GM19395 (cell line): ENCODE measurements at regions not wholly inside any gene's neighbourhood (a gene's known extent, or its start where the extent isn't known, plus 50 kb on each side); places are given as distances from the start of the nearest gene placed in this dataset.
"Not testable (repeated sequence)": the region's sequence is repeated elsewhere in the genome, so short reads cannot be mapped to it uniquely, and the experiment has no call there.

Experiments
- ATAC-seq: cut with Tn5 transposase; IDR thresholded peaks from one replicate; pipeline ENCODE4 v1.9.1; 2021; ENCODE audit warnings: mild to moderate bottlenecking, moderate library complexity; ENCODE audit not compliant: unreplicated experiment

DNA sequence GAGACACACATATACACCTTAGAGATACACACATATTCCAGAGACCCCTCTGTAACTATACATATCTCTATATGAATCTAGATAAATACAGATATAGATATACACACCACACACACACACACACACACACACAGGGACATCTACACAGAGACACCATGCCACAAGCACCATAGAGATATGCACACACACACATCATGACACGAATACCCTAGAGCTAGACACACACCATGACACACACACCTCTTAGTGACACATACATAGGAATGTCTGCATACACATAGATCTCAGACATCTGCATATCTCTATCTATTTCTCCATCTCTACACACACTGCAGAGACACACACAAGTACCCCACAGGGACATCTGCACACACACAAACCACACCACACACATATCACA is 270.0 kb downstream of the CYRIA start:
- ATAC-seq, result no peak

DNA sequence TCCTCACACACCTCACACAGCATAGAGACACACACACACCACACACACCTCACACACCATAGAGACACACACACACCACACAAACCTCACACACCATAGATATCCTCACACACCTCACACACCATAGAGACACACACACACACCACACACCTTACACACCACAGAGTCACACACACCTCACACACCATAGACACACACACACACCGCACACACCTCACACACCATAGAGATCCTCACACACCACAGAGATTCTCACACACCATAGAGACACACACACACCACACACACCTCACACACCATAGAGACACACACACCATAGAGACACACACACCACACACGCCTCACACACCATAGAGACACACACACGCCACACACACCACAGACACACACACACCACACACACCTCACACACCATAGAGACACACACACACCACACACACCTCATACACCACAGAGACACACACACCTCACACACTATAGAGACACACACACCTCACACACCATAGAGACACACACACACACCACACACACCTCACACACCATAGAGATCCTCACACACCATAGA is 270.6 kb downstream of the CYRIA start:
- no peak for ATAC-seq

DNA sequence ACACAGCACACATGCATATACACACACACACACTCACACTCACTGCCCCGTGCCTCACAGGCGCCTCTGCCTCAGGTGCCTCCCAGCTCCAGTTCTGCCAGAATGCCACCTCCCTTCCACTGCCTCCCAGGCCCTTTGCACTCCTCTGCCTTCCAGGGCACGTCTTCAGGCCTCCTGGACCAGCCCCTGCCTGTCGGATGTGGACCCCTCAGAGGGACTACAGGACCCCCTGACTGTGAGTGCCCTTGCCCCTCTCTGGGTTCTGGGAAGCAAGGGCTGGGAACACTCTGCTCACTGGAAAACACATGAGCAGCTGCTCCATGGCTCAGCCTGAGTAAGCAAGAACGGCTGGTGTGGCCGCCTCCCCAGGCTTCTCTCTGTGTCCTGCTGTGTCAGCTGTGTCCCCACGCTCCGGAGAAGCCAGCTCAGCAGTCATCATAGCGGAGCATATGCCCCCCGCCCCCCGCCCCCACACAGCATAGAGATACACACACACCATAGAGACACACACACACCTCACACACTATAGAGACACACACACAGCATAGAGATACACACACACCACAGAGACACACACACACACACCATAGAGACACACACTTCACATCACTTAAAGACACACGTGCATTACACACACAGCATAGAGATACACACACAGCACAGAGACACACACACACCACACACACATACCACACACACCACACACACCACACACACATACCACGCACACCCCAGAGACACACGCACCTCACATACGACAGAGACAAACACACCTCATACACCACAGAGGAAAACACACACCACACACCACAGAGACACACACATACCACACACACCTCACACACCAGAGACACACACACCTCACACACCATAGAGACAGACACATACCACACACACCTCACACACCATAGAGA is 271.3 kb downstream of the CYRIA start:
- ATAC-seq, result no peak

- ATAC-seq, result no peak
Observed at GRCh38 chr2:16393500-16394071, 272.0 kb downstream of the CYRIA start.

DNA sequence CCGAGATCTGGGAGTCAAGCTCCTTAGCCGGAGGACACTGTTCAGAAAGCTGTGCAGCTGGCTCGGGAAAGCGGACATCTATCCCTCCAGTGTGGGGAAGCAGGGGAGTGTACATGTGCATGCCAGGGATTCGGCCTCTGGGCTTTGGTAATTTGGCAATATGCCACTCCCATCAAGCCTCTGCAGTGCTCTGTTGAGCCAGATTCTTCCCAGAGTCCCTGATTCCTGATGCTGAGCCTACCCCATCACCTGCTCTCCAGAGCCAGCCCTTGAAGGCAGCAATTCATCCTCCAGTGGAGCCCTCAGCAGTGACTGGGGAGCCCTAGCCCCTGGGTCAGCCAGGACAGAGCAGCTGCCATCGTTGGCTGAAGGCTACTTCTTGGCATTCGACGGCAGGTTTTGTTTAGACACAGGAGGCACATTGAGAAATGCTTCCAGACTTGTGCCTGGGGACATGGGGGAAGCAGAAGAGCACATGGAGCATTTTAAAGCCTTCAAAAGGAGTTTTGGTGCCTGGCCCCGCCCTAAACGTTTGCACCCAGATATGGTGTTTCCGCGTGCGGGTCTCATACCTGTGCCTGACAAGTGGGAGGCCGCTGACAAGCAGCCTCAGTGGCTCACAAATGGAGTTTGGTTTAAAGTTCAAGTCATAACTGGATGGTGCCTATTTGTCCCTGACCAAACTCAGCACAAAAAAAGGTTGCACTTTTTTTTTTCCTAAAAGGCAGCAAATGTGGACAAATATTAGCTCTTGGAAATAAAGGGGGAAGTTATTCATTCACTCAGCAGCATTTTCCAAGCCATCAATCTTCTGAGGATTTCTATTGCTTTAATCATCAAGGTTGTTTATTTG is 272.8 kb downstream of the CYRIA start:
- no peak for ATAC-seq

DNA sequence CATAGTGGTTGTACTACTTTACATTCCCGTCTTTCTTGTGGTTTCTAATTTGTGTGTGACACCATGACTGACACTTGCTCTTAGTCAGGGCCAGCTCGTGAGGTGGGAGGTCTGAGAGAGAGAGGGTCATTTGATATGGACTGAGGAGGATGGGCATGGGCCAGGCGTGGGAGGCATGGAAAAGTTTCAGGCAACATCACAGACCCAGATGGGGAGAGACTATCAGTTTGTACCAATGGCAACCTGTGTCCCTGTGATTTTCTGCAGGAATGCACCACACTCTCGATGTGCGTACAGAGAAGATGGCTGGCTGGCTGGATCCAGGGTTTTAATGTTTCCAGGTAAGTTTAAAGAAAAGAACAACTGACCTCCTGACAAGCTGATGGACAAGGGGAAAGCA is 273.6 kb downstream of the CYRIA start:
- no peak for ATAC-seq

- no peak for ATAC-seq
Observed at GRCh38 chr2:16390561-16390960, 275.1 kb downstream of the CYRIA start.

DNA sequence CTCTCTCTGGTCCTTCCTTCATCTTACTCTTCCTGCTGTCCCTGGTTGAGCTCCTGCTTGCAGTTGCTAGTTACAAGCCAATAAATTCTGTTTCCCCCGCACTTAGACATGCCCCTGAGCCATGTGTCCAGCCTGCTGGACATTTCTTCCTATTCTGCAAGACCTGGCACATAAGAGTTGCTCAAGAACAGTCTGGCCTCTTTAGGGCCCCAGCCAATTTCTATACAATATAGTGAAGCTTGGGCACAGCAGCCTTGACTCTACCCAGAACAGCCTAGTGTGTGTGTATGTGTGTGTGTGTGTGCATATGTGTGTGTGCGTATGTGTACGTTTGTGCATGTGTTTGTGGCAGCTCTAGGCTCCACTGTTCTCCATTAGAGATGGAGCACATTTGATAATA is 276.0 kb downstream of the CYRIA start:
- ATAC-seq, result no peak

- not testable (repeated sequence) for ATAC-seq
Observed at GRCh38 chr2:16388199-16388830, 277.3 kb downstream of the CYRIA start.

GRCh38 chr2:16387461-16387984 is 278.1 kb downstream of the CYRIA start:
- ATAC-seq, result no peak

DNA sequence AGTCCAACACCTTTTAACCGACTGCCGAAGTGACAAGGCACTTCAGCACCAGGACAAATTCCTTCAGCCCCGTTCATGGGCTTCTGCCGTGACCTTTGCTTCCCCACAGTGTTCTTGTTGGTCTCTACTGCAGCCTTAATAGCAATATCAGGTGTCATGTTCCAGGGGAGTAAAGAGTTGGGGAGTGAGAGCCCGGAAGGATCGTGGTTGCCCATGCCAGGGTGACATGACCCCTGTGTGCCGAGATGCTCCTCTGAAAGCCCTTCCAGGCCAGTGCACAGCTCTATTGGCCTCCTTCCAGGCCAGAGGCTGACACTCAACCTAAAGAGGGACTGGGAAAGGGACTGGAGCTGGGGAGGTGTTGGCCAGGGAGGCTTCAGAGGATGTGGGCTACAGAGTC is 279.2 kb downstream of the CYRIA start:
- no peak for ATAC-seq

DNA sequence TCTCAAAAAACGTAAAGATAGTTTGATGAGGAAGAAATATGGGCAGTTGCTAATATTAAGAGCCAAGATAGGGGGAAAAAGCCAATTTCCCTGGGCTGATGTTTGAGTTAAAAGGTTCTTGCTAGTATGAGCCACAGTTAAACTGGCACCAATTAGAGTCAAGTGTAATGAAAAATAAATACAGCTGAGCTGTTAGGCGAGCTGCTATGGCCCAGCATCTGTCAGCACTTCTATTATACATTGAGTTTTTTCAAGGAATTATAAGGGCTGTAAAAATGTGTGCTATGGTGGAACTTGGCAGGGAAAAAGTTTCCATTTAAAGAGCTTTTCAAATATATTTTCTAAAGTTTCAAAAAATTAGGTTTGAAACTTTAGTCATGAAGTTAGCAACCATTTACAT is 279.6 kb downstream of the CYRIA start:
- no peak for ATAC-seq

GRCh38 chr2:16385341-16385740 is 280.3 kb downstream of the CYRIA start:
- no peak for ATAC-seq

GRCh38 chr2:16383411-16383810 is 282.2 kb downstream of the CYRIA start:
- ATAC-seq, result no peak

GRCh38 chr2:16382451-16382850 is 283.2 kb downstream of the CYRIA start:
- no peak for ATAC-seq

DNA sequence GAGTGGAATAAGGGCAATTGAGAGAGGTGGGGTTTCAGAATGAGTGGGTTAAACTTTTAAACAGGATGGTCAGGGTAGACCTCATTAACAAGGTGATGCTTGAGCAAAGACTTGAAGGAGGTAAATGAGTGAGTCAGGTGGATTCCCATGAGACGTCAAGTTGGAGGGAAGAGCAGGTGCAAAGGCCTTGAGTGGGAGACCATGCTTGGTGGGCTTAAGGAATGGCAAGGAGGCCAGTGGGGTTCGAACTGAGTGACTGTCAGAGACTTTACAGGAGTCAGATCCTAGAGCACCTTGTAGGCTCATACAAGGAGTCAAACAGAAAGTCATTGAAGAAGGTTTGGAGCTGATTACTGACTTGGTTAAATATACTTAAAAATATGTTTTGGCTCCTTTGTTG is 284.1 kb downstream of the CYRIA start:
- ATAC-seq, result no peak

DNA sequence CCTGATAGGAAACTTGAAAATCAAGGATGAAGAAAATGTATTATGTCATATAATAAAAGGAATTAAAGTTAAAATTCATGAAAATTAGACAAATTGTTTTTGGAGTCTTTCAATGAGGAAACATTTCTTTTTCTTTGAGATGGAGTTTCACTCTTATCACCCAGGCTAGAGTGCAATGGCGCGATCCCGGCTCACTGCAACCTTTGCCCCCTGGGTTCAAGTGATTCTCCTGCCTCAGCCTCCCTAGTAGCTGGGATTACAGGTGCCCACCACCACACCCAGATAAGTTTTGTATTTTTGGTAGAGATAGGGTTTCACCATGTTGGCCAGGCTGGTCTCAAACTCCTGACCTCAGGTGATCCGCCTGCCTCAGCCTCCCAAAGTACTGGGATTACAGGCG is 285.7 kb downstream of the CYRIA start:
- ATAC-seq, result not testable (repeated sequence)

DNA sequence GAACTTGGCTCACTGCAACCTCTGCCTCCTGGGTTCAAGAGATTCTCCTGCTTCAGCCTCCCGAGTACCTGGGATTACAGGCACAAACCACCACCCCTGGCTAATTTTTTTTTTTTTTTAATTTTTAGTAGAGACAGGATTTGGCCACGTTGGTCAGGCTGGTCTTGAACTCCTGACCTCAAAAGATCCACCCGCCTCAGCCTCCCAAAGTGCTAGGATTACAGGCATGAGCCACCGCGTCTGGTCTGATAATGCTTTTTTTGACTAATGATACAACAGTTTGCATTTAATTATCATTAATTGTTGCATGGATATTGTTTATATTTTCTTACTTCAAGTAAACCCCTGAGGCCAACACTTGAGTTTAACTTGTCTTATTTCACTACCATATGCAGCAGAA is 286.6 kb downstream of the CYRIA start:
- not testable (repeated sequence) for ATAC-seq

DNA sequence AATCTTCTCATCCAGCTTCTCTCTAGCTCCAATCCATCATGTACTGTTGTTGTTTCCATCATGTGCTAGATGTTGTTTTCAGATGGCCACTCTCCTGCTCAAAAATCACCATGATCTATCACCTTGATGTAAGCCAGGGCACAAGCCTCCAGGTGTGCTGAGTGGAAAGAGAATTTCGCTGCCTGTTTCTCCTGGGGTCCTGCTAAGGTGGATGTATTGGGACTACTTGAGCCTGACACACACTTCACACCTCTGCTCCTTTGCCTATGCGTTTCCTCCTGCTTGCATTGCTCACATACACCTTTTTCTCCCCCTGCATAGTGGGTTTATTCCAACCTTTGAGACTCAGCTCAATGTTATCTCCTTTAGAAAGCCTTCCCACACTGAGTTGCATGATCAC is 287.6 kb downstream of the CYRIA start:
- no peak for ATAC-seq

DNA sequence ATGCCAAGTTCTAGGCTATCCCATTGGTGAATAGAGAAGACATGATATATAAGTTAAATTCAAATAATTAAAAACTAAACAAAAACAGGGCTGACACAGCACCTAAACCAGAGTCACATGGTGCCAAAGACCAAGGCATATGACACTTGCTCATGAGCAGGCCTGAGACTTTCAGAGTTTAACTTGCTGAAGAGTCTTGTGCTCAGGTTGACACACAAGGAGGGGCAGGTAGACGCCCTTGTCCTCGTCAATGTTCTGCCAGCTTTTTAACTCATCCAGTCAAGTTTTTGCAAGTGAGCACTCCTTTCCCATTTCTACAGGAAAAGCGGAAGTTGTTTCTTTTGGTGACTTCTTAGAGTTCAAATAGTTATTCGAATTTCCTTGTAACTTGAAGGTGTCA is 289.7 kb downstream of the CYRIA start:
- ATAC-seq, result no peak

GRCh38 chr2:16375351-16375750 is 290.3 kb downstream of the CYRIA start:
- ATAC-seq, result no peak
